ENCODE measurements at regions not wholly inside any gene's neighbourhood (a gene's known extent, or its start where the extent isn't known, plus 50 kb on each side); places are given as distances from the start of the nearest gene placed in this dataset.

DNA sequence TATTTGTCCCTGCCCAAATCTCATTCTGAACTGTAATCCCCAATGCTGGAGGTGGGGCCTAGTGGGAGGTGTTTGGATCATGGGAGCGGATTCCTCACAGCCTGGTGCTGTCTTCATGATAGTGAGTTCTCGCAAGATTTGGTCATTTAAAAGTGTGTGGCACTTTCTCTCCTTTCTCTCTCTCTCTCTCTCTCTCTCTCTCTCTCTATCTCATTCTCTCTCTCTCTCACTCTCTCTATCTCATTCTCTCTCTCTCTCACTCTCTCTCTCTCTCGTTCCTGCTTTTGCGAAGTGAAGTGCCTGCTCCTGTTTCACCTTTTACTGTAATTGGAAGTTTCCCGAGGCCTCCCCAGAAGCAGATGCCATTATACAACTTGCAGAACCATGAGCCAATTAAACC lies 207.3 kb upstream of the NR4A3 start:
- TF ChIP-seq POLR2A (IDR thresholded peaks at IDR 0.05), result no peak
- TF ChIP-seq, protein P1, sequence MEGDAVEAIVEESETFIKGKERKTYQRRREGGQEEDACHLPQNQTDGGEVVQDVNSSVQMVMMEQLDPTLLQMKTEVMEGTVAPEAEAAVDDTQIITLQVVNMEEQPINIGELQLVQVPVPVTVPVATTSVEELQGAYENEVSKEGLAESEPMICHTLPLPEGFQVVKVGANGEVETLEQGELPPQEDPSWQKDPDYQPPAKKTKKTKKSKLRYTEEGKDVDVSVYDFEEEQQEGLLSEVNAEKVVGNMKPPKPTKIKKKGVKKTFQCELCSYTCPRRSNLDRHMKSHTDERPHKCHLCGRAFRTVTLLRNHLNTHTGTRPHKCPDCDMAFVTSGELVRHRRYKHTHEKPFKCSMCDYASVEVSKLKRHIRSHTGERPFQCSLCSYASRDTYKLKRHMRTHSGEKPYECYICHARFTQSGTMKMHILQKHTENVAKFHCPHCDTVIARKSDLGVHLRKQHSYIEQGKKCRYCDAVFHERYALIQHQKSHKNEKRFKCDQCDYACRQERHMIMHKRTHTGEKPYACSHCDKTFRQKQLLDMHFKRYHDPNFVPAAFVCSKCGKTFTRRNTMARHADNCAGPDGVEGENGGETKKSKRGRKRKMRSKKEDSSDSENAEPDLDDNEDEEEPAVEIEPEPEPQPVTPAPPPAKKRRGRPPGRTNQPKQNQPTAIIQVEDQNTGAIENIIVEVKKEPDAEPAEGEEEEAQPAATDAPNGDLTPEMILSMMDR (IDR thresholded peaks at IDR 0.05), result no peak
- no peak for TF ChIP-seq POLR2AphosphoS5 (IDR thresholded peaks at IDR 0.05)
